ENCODE measurements at regions not wholly inside any gene's neighbourhood (a gene's known extent, or its start where the extent isn't known, plus 50 kb on each side); places are given as distances from the start of the nearest gene placed in this dataset.

- TF ChIP-seq POLR2AphosphoS5 (IDR thresholded peaks at IDR 0.05; ENCODE audit: low read depth), result no peak
- TF ChIP-seq CTCF (conservative IDR thresholded peaks at IDR 0.05; ENCODE audit: low read depth in 2 of 2), result no peak
- TF ChIP-seq JUNB (IDR thresholded peaks at IDR 0.05; ENCODE audit: unreplicated experiment), result no peak
- TF ChIP-seq STAT1 (IDR thresholded peaks at IDR 0.05; ENCODE audit: unreplicated experiment), result no peak
- TF ChIP-seq REST (IDR thresholded peaks at IDR 0.05; ENCODE audit: unreplicated experiment), result no peak
- TF ChIP-seq EZH2 (IDR thresholded peaks at IDR 0.05; ENCODE audit: low read depth, unreplicated experiment), result no peak
- TF ChIP-seq ZNF331 (CRISPR knock-in tag; IDR thresholded peaks at IDR 0.05; ENCODE audit: low read depth), result no peak
- no peak for TF ChIP-seq CREB1 (CRISPR knock-in tag; IDR thresholded peaks at IDR 0.05; ENCODE audit: low read depth)
- no peak for TF ChIP-seq EZH2phosphoT487 (IDR thresholded peaks at IDR 0.05; ENCODE audit: unreplicated experiment)
- TF ChIP-seq, protein P1, sequence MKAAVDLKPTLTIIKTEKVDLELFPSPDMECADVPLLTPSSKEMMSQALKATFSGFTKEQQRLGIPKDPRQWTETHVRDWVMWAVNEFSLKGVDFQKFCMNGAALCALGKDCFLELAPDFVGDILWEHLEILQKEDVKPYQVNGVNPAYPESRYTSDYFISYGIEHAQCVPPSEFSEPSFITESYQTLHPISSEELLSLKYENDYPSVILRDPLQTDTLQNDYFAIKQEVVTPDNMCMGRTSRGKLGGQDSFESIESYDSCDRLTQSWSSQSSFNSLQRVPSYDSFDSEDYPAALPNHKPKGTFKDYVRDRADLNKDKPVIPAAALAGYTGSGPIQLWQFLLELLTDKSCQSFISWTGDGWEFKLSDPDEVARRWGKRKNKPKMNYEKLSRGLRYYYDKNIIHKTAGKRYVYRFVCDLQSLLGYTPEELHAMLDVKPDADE (IDR thresholded peaks at IDR 0.05), result no peak
- no peak for TF ChIP-seq NANOG (IDR thresholded peaks at IDR 0.05; ENCODE audit: borderline replicate concordance)
- no peak for TF ChIP-seq ZNF114 (CRISPR knock-in tag; IDR thresholded peaks at IDR 0.05)
Observed at GRCh38 chr13:90883592-90883991, 463.9 kb upstream of the MIR17HG start.

Data from GM23338 (cell line).